ENCODE measurements at regions not wholly inside any gene's neighbourhood (a gene's known extent, or its start where the extent isn't known, plus 50 kb on each side); places are given as distances from the start of the nearest gene placed in this dataset.

GRCh38 chr4:115275615-115276014 lies 162.2 kb upstream of the NDST4 start (continued):
- TF ChIP-seq BCLAF1 (IDR thresholded peaks at IDR 0.05) (no peak), ZNF33B (CRISPR knock-in tag; IDR thresholded peaks at IDR 0.05) (no peak), ZNF24 (IDR thresholded peaks at IDR 0.05) (no peak), PLRG1 (conservative IDR thresholded peaks at IDR 0.05) (no peak)

GRCh38 chr4:115274545-115274944 lies 161.1 kb upstream of the NDST4 start:
- no peaks in the 10 kb centered on the region for H3K9me3 ChIP-seq (ENCODE audit: low read length)
- H3K79me2 ChIP-seq (ENCODE audit: insufficient read depth, low read length): no peaks in the 10 kb centered on the region
- ATAC-seq: no peak
- H3K4me2 ChIP-seq (ENCODE audit: low read depth, low read length): no peak overlapping the region
- no TSS peak for BruUV-seq (replicated peaks)
- ChIA-PET POLR2A (no interaction called here), CTCF (ENCODE audit: low intra/inter-chr PET ratio, low total read pairs) (no interaction called here)
- DNase-seq (ENCODE audit: low spot score): no peak
- H3K4me3 ChIP-seq (replicated peaks in 1 of 3; ENCODE audit: insufficient read depth in 1 of 3, low read depth in 2 of 3, low read length in 3 of 3): no peak overlapping the region
- H4K20me1 ChIP-seq (ENCODE audit: insufficient read depth, low read length): no peaks in the 10 kb centered on the region
- H3K9ac ChIP-seq (ENCODE audit: insufficient read depth, low read depth, low read length): no peak overlapping the region
- no peaks in the 10 kb centered on the region for H3K27me3 ChIP-seq (ENCODE audit: control insufficient read depth in 1 of 2, insufficient read depth in 2 of 2, low read length in 2 of 2)
- no peak overlapping the region for H2AFZ ChIP-seq (ENCODE audit: low read length)
- in situ Hi-C loops (cut with HindIII; ENCODE audit: extremely low pct_ligation_motif_present, low pct_unique_long_range_greater_than_20kb) (no loop called here), intact Hi-C loops (cut with micrococcal nuclease; ENCODE audit: unreplicated experiment) (no loop called here)
- H3K4me1 ChIP-seq (ENCODE audit: insufficient read depth, low read length): no peaks in the 10 kb centered on the region
- no peak for FAIRE-seq
- TF ChIP-seq SOX5 (CRISPR knock-in tag; IDR thresholded peaks at IDR 0.05; ENCODE audit: borderline replicate concordance) (no peak), NKX3-1 (CRISPR knock-in tag; IDR thresholded peaks at IDR 0.05) (no peak), PCBP2 (optimal IDR thresholded peaks at IDR 0.05; ENCODE audit: low read depth, low read length, poor library complexity, severe bottlenecking) (no peak), MAX (IDR thresholded peaks at IDR 0.05) (no peak), TSC22D2 (CRISPR knock-in tag; IDR thresholded peaks at IDR 0.05; ENCODE audit: borderline replicate concordance) (no peak)
- no peak overlapping the region for H3K27ac ChIP-seq (ENCODE audit: extremely low read length, insufficient read depth, low read length)
- H3K36me3 ChIP-seq (replicated peaks in 1 of 2; ENCODE audit: control insufficient read depth in 1 of 2, insufficient read depth in 2 of 2, low read length in 2 of 2): no peaks in the 10 kb centered on the region

Data from HepG2 (cell line).